Mammary epithelial cell (primary cell): ENCODE measurements at regions not wholly inside any gene's neighbourhood (a gene's known extent, or its start where the extent isn't known, plus 50 kb on each side); places are given as distances from the start of the nearest gene placed in this dataset.

Source experiments
- CTCF ChIP-seq, 2 donors: IDR thresholded peaks in 1 of 2; conservative IDR thresholded peaks in 1 of 2; 2 replicates each; pipeline ENCODE4 v1.5.1; 2011 to 2012; ENCODE audit warnings: inconsistent platforms in 2 of 2, low read length in 2 of 2, mild to moderate bottlenecking in 2 of 2, control low read depth in 1 of 2, low read depth in 1 of 2; ENCODE audit not compliant: insufficient read depth in 1 of 2; ENCODE audit errors: extremely low read depth in 1 of 2
- EZH2 ChIP-seq: IDR thresholded peaks from 2 replicates; pipeline ENCODE4 v1.6.1; 2012; ENCODE audit warnings: low read length, inconsistent platforms, borderline replicate concordance

DNA sequence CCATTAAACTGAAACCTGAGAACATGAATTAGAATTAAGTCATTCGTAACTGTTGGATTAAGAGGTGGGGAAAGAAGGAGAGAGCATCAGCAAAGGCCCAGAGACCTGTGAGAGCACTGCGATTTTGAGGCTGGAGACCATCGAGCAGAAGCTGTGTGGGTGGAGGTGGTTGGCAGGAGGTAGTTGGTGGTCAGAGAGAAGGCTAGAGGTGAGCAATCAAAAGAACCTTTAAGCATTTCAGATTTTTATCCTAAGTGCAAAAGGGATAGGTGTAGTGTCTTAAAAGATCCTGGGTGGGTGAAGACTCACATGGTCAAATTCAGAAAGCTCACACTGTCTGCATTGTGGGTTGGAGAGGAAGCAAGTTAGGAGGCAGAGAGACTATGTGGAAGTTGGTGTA, 65.1 kb upstream of the TEX264 start:
- TF ChIP-seq CTCF (conservative IDR thresholded peaks at IDR 0.05 in 1 of 2, IDR thresholded peaks at IDR 0.05 in 1 of 2; ENCODE audit: extremely low read depth in 1 of 2, insufficient read depth in 1 of 2, low read depth in 1 of 2, low read length in 2 of 2) (no peak), EZH2 (no peak)
